ENCODE measurements at regions not wholly inside any gene's neighbourhood (a gene's known extent, or its start where the extent isn't known, plus 50 kb on each side); places are given as distances from the start of the nearest gene placed in this dataset.

DNA sequence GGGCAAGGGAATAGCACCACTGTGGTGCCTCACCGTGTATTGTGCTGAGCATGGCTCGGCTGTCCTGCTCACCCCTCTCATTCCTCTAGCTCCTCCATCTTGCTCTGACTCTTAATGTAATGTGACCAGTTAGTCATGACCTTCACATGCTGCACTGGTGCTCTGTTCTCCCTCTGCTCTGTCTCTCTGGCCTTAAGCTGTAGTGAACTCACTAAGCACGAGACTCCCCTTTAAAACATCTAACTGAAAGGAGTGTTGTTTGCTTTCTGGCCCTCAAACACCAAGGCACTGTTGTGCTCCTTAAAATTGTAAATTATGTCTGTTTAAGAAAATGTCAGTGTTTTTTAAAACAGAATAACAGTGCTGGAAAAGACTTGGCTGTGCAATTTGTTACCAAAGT lies 140.4 kb downstream of the HDGFL1 start:
- no peak for DNase-seq
- intact Hi-C loops (cut with DNase I): no loop called here
- 87 to 95% (median 92%) methylated on average over 3 of the region's 3 CpGs for WGBS, 4 donors
- Histone ChIP-seq H3K4me1 (peaks cover 0 to 3% (median 0%) of the 10 kb centered on the region in 12 donors), H3K36me3 (no peaks in the 10 kb centered on the region), H3K27me3 (no peaks in the 10 kb centered on the region), H3K27ac (peak overlapping the region in 1 of 12 donors; percentile 4), H3K9me3 (no peaks in the 10 kb centered on the region), H3K4me3 (no peak overlapping the region)
- peak in 3 of 4 donors; percentile 30 to 42 (median 36) for ATAC-seq
- TF ChIP-seq, protein P1, sequence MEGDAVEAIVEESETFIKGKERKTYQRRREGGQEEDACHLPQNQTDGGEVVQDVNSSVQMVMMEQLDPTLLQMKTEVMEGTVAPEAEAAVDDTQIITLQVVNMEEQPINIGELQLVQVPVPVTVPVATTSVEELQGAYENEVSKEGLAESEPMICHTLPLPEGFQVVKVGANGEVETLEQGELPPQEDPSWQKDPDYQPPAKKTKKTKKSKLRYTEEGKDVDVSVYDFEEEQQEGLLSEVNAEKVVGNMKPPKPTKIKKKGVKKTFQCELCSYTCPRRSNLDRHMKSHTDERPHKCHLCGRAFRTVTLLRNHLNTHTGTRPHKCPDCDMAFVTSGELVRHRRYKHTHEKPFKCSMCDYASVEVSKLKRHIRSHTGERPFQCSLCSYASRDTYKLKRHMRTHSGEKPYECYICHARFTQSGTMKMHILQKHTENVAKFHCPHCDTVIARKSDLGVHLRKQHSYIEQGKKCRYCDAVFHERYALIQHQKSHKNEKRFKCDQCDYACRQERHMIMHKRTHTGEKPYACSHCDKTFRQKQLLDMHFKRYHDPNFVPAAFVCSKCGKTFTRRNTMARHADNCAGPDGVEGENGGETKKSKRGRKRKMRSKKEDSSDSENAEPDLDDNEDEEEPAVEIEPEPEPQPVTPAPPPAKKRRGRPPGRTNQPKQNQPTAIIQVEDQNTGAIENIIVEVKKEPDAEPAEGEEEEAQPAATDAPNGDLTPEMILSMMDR (IDR thresholded peaks at IDR 0.05): no peak
- TF ChIP-seq POLR2A (IDR thresholded peaks at IDR 0.05): no peak

DNA sequence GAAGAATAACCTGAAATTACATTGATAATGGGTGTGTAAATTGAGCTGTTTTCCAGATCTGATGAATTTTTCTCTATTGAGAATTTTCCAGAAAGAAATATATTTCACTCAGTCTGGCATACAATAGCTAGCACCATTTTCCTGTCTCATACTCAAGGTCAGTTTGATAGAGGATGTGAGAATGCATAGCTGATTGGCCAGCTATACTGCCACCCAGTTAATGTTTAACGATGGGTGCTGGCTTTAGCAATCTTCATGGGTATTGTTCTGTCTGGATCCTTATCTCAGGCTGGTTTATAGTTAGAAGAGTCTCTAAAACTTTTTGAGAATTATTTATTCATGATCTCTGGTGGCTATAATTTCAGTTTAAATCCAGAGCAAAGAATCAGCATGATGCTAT lies 147.4 kb downstream of the HDGFL1 start:
- peaks cover 0 to 2% (median 0%) of the 10 kb centered on the region in 12 donors for H3K9me3 ChIP-seq
- H3K4me3 ChIP-seq: no peak overlapping the region
- WGBS, 4 donors: 71 to 82% (median 74%) methylated on average over 1 of the region's 1 CpG
- intact Hi-C loops (cut with DNase I): no loop called here
- TF ChIP-seq POLR2A (IDR thresholded peaks at IDR 0.05): no peak
- TF ChIP-seq, protein P1 (IDR thresholded peaks at IDR 0.05): no peak
- DNase-seq (no peak), ATAC-seq (no peak)
- no peaks in the 10 kb centered on the region for H3K4me1 ChIP-seq
- no peak overlapping the region for H3K27ac ChIP-seq
- H3K36me3 ChIP-seq: no peaks in the 10 kb centered on the region
- no peaks in the 10 kb centered on the region for H3K27me3 ChIP-seq

DNA sequence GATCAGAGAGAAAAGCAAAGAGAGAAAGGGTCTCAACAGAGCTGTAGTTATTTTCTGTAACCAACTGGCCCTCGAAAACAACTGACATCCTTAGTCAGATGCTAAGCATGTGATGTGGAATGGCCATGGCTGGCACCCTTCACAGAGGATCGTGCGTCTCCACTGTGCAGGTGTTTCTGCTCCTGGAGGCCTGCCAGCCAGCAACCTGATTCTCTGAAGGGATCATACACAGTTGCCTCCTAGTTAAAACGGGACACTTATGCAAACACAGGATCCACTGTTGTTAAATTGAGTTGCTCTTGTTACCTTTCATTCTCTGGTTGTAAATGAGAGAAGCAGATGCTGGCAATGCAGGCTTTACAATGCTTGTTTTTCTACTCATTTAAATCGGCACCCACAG lies 148.5 kb downstream of the HDGFL1 start:
- Histone ChIP-seq H3K36me3 (no peaks in the 10 kb centered on the region), H3K27ac (no peak overlapping the region), H3K4me1 (no peaks in the 10 kb centered on the region), H3K27me3 (no peaks in the 10 kb centered on the region), H3K4me3 (no peak overlapping the region), H3K9me3 (peaks cover 0 to 14% (median 6%) of the 10 kb centered on the region in 12 donors)
- ATAC-seq (no peak), DNase-seq (no peak)
- intact Hi-C loops (cut with DNase I): no loop called here
- WGBS, 4 donors: 45 to 68% (median 53%) methylated on average over 5 of the region's 5 CpGs
- no peak for TF ChIP-seq POLR2A (IDR thresholded peaks at IDR 0.05)
- TF ChIP-seq, protein P1 (IDR thresholded peaks at IDR 0.05): no peak

DNA sequence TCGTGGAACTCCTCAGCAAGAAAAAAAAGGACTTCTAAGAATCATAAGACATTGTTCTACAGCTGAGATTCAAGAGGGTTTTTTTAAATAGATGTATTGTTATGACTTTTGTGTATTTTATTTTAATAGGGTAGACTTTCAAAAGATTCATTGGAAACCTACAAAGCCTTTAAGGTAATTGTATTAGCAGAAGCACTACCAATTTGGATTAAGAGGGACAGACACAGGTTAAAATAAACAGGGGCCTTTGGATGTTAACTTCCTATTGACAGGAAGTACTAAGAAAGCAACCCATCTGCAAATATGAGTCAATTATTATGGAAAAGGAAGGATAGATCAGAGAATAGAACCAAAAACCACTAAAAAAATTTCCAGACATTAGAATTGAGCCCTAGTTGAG lies 153.5 kb downstream of the HDGFL1 start:
- Histone ChIP-seq H3K27me3 (no peaks in the 10 kb centered on the region), H3K4me1 (peaks cover 0 to 5% (median 0%) of the 10 kb centered on the region in 12 donors), H3K27ac (no peak overlapping the region), H3K36me3 (no peaks in the 10 kb centered on the region), H3K4me3 (no peak overlapping the region), H3K9me3 (peaks cover 0 to 28% (median 7%) of the 10 kb centered on the region in 12 donors)
- ATAC-seq: no peak
- DNase-seq: no peak
- intact Hi-C loops (cut with DNase I): loop anchor here in 1 of 10 donors (10.0 kb wide), 1 partner anchor 58 kb away; no protein-coding TSS in a partner anchor
- TF ChIP-seq, protein P1 (IDR thresholded peaks at IDR 0.05): no peak
- no peak for TF ChIP-seq POLR2A (IDR thresholded peaks at IDR 0.05)
- 93 to 99% (median 95%) methylated on average over 1 of the region's 1 CpG for WGBS, 4 donors
